CD4-positive, alpha-beta T cell treated with Interleukin-17A for 1 hour (primary cell): ENCODE measurements at regions not wholly inside any gene's neighbourhood (a gene's known extent, or its start where the extent isn't known, plus 50 kb on each side); places are given as distances from the start of the nearest gene placed in this dataset.
"Not testable (repeated sequence)": the region's sequence is repeated elsewhere in the genome, so short reads cannot be mapped to it uniquely, and the experiment has no call there.

ENCODE experiments used
- DNase-seq: peaks from one replicate; pipeline ENCODE4 v3.0.0-alpha.2; 2020

- no peak for DNase-seq
Measured at GRCh38 chr2:39870871-39871270, 91.8 kb upstream of the THUMPD2 start.

GRCh38 chr2:39867268-39867667, 88.2 kb upstream of the THUMPD2 start:
- no peak for DNase-seq

- DNase-seq = no peak
Measured at GRCh38 chr2:39865751-39866150, 86.7 kb upstream of the THUMPD2 start.

- DNase-seq = not testable (repeated sequence)
Measured at GRCh38 chr2:39863672-39864071, 84.6 kb upstream of the THUMPD2 start.

GRCh38 chr2:39860538-39860937, 81.5 kb upstream of the THUMPD2 start:
- DNase-seq = no peak

- no peak for DNase-seq
Measured at GRCh38 chr2:39858677-39859076, 79.6 kb upstream of the THUMPD2 start.

GRCh38 chr2:39855856-39856255, 76.8 kb upstream of the THUMPD2 start:
- DNase-seq = no peak

- no peak for DNase-seq
Measured at GRCh38 chr2:39854771-39855170, 75.7 kb upstream of the THUMPD2 start.

GRCh38 chr2:39852831-39853230, 73.8 kb upstream of the THUMPD2 start:
- DNase-seq = no peak

GRCh38 chr2:39851651-39852110, 72.6 kb upstream of the THUMPD2 start:
- DNase-seq = no peak

- DNase-seq = no peak
Measured at GRCh38 chr2:39851251-39851650, 72.2 kb upstream of the THUMPD2 start.

GRCh38 chr2:39849982-39850526, 71.0 kb upstream of the THUMPD2 start:
- no peak for DNase-seq

GRCh38 chr2:39849064-39849463, 70.0 kb upstream of the THUMPD2 start:
- DNase-seq = no peak

GRCh38 chr2:39845460-39846146, 66.5 kb upstream of the THUMPD2 start:
- no peak for DNase-seq

GRCh38 chr2:39839261-39839848, 60.3 kb upstream of the THUMPD2 start:
- DNase-seq = no peak

- no peak for DNase-seq
Measured at GRCh38 chr2:39838589-39838988, 59.5 kb upstream of the THUMPD2 start.

- peak; percentile 1 for DNase-seq
Measured at GRCh38 chr2:39837856-39838453, 58.9 kb upstream of the THUMPD2 start.

- no peak for DNase-seq
Measured at GRCh38 chr2:39836638-39837037, 57.6 kb upstream of the THUMPD2 start.

GRCh38 chr2:39834426-39834825, 55.4 kb upstream of the THUMPD2 start:
- no peak for DNase-seq

- DNase-seq = not testable (repeated sequence)
Measured at GRCh38 chr2:39830610-39831009, 51.6 kb upstream of the THUMPD2 start.
